Endothelial cell of umbilical vein (primary cell): ENCODE measurements at regions not wholly inside any gene's neighbourhood (a gene's known extent, or its start where the extent isn't known, plus 50 kb on each side); places are given as distances from the start of the nearest gene placed in this dataset.

Experiments used
- BruUV-seq: library from RNA; stranded (reverse); fragments of 400-500 nt; replicated peaks from 2 replicates; lab custom pipeline; 2021; lab: Mats Ljungman, UMichigan
- CTCF ChIA-PET: fragments of 300-600, 350-600 bp; sonication (Branson Sonifier 250); formaldehyde crosslinking; loops from one replicate; lab custom pipeline; 2021; ENCODE audit warnings: antibody characterized with exemption, inconsistent platforms; lab: Charles Lee
- POLR2A ChIA-PET: fragments of 300-600, 350-600 bp; sonication (Branson Sonifier 250); formaldehyde crosslinking; loops from one replicate; lab custom pipeline; 2021; ENCODE audit warnings: antibody characterized with exemption, inconsistent platforms; lab: Charles Lee
- DNase-seq: peaks from one replicate; pipeline ENCODE4 v3.0.0-alpha.2; 2011; ENCODE audit warnings: low read depth, low spot score
- FAIRE-seq: peaks from 2 replicates; lab custom pipeline; 2011; peaks lifted over from hg19 to GRCh38; lab: Jason Lieb, UNC
- H2AFZ ChIP-seq: 2 replicates; pipeline ENCODE4 v1.6.0; 2012; ENCODE audit warnings: low read depth, low read length, control low read depth, inconsistent platforms
- H3K27ac ChIP-seq: 2 replicates; pipeline ENCODE4 v1.5.1; 2011; ENCODE audit warnings: low read depth, mild to moderate bottlenecking, control low read depth, low read length, moderate library complexity; ENCODE audit not compliant: insufficient read depth
- H3K27me3 ChIP-seq, 2 experiments: 2 replicates each; pipeline versions ENCODE4 v1.6.0 to v1.6.1; 2011; ENCODE audit warnings: low read length in 2 of 2, mixed read lengths in 1 of 2; ENCODE audit not compliant: control insufficient read depth in 2 of 2, insufficient read depth in 2 of 2
- H3K36me3 ChIP-seq, 2 experiments: 2 replicates in 1 of 2; 3 replicates in 1 of 2; pipeline ENCODE4 v1.5.1; 2011; ENCODE audit warnings: low read length in 2 of 2, mild to moderate bottlenecking in 1 of 2, moderate library complexity in 1 of 2; ENCODE audit not compliant: control insufficient read depth in 2 of 2, insufficient read depth in 2 of 2; ENCODE audit errors: extremely low read depth in 1 of 2
- H3K4me1 ChIP-seq: 3 replicates; pipeline ENCODE4 v1.5.1; 2011; ENCODE audit warnings: mild to moderate bottlenecking, low read length; ENCODE audit not compliant: control insufficient read depth, insufficient read depth; ENCODE audit errors: extremely low read depth
- H3K4me2 ChIP-seq: 2 replicates; pipeline ENCODE4 v1.6.1; 2011; ENCODE audit warnings: low read length, control low read depth, mixed read lengths; ENCODE audit not compliant: insufficient read depth
- H3K4me3 ChIP-seq, 3 experiments: fragments of 200-600 bp in 1 of 3; sonication (generic), shearing (Covaris generic) in 1 of 3; replicated peaks in 1 of 3; 2 replicates each; pipeline ENCODE4 v1.5.1; 2011 to 2016; ENCODE audit warnings: control low read depth in 3 of 3, low read length in 3 of 3, mild to moderate bottlenecking in 2 of 3, inconsistent platforms in 1 of 3, low read depth in 1 of 3, moderate library complexity in 1 of 3; ENCODE audit not compliant: insufficient read depth in 1 of 3
- H3K79me2 ChIP-seq: 2 replicates; pipeline ENCODE4 v1.6.0; 2012; ENCODE audit warnings: low read length, inconsistent platforms; ENCODE audit not compliant: control insufficient read depth, insufficient read depth
- H3K9ac ChIP-seq: replicated peaks from 2 replicates; pipeline ENCODE3; 2011; ENCODE audit warnings: low read length, control low read depth; ENCODE audit not compliant: insufficient read depth; ENCODE audit errors: extremely low read depth
- H3K9me1 ChIP-seq: replicated peaks from 3 replicates; pipeline ENCODE4 v1.6.0; 2011; ENCODE audit warnings: mild to moderate bottlenecking, low read length; ENCODE audit not compliant: control insufficient read depth, insufficient read depth; ENCODE audit errors: extremely low read depth
- H3K9me3 ChIP-seq: replicated peaks from 2 replicates; pipeline ENCODE4 v1.5.1; 2012; ENCODE audit warnings: low read length, inconsistent platforms; ENCODE audit not compliant: control insufficient read depth, insufficient read depth
- H4K20me1 ChIP-seq: replicated peaks from 2 replicates; pipeline ENCODE3; 2011; ENCODE audit warnings: mild to moderate bottlenecking, low read length; ENCODE audit not compliant: control insufficient read depth, insufficient read depth; ENCODE audit errors: extremely low read depth
- EZH2 ChIP-seq: IDR thresholded peaks from 2 replicates; pipeline ENCODE4 v1.6.1; 2012; ENCODE audit warnings: borderline replicate concordance, low read depth, mild to moderate bottlenecking, moderate library complexity, low read length, inconsistent platforms; ENCODE audit not compliant: severe bottlenecking
- FOS ChIP-seq: IDR thresholded peaks from 2 replicates; pipeline ENCODE4 v1.6.1; 2011; ENCODE audit warnings: mild to moderate bottlenecking, low read length, moderate library complexity, borderline replicate concordance; ENCODE audit not compliant: insufficient read depth
- GATA2 ChIP-seq: IDR thresholded peaks from 2 replicates; pipeline ENCODE4 v1.7.0; 2011; ENCODE audit warnings: low read depth, mild to moderate bottlenecking, moderate library complexity, mixed read lengths, low read length; ENCODE audit not compliant: insufficient read length, insufficient read depth
- JUN ChIP-seq: IDR thresholded peaks from 2 replicates; pipeline ENCODE4 v1.6.1; 2011; ENCODE audit warnings: borderline replicate concordance, low read depth; ENCODE audit not compliant: insufficient read length, insufficient read depth
- MAX ChIP-seq: IDR thresholded peaks from 2 replicates; pipeline ENCODE4 v1.6.1; 2011; ENCODE audit not compliant: insufficient read depth, insufficient read length
- POLR2A ChIP-seq: IDR thresholded peaks from 2 replicates; pipeline ENCODE4 v1.6.1; 2012; ENCODE audit warnings: low read depth, mild to moderate bottlenecking, control low read depth, low read length
- POLR2AphosphoS5 ChIP-seq: IDR thresholded peaks from 2 replicates; pipeline ENCODE4 v1.6.1; 2012; ENCODE audit warnings: low read depth, mild to moderate bottlenecking, control low read depth, low read length, moderate library complexity; ENCODE audit not compliant: insufficient read depth
- dilution Hi-C: fragments of 300-500 bp; cut with MboI; formaldehyde crosslinking; loops from one replicate; pipeline ENCODE4 v1.15.0; 2019; ENCODE audit warnings: low sequenced_read_pairs; ENCODE audit not compliant: extremely low pct_ligation_motif_present
- intact Hi-C: fragments of 100-400 bp; cut with micrococcal nuclease; formaldehyde crosslinking; loops from one replicate; pipeline ENCODE4 v1.10.0; 2022
- TF ChIP-seq, protein P1 (sequence below), 2 donors: IDR thresholded peaks; 1 replicate in 1 of 2; 2 replicates in 1 of 2; pipeline ENCODE4 v1.5.1; 2011; ENCODE audit warnings: low read length in 2 of 2, mild to moderate bottlenecking in 2 of 2, moderate library complexity in 2 of 2, control low read depth in 1 of 2, inconsistent platforms in 1 of 2, low read depth in 1 of 2; ENCODE audit not compliant: insufficient read depth in 1 of 2; ENCODE audit errors: extremely low read depth in 1 of 2

DNA sequence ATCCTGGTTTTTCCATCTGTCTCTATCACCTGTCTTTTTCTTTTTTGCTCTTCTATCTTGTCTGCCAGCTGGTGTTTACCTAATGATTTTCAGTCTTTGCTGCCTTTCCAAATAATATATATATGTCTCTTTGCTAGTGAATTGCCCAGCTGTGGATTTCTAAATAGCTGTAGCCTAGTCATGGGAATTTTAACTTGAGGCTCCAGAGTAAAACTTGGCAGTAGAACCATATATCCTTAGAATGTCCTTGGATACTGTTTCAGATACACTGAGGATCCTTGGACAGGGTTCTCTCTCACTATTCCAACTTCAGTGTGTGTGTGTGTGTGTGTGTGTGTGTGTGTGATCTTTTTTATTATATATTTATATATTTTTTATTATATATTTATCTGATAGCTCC, 2285.3 kb downstream of the LRRC4C start:
- no peak overlapping the region for H3K4me3 ChIP-seq
- H3K4me2 ChIP-seq, result no peak overlapping the region
- DNase-seq (no peak), FAIRE-seq (no peak)
- BruUV-seq, result no TSS peak
- ChIA-PET CTCF (no interaction called here), POLR2A (no interaction called here)
- H3K9ac ChIP-seq, result no peak overlapping the region
- TF ChIP-seq, protein P1, sequence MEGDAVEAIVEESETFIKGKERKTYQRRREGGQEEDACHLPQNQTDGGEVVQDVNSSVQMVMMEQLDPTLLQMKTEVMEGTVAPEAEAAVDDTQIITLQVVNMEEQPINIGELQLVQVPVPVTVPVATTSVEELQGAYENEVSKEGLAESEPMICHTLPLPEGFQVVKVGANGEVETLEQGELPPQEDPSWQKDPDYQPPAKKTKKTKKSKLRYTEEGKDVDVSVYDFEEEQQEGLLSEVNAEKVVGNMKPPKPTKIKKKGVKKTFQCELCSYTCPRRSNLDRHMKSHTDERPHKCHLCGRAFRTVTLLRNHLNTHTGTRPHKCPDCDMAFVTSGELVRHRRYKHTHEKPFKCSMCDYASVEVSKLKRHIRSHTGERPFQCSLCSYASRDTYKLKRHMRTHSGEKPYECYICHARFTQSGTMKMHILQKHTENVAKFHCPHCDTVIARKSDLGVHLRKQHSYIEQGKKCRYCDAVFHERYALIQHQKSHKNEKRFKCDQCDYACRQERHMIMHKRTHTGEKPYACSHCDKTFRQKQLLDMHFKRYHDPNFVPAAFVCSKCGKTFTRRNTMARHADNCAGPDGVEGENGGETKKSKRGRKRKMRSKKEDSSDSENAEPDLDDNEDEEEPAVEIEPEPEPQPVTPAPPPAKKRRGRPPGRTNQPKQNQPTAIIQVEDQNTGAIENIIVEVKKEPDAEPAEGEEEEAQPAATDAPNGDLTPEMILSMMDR (IDR thresholded peaks at IDR 0.05; ENCODE audit: extremely low read depth in 1 of 2, insufficient read depth in 1 of 2, low read depth in 1 of 2, low read length in 2 of 2), result no peak
- no peak for TF ChIP-seq GATA2
- no peak for TF ChIP-seq POLR2AphosphoS5
- TF ChIP-seq MAX, result no peak
- no peaks in the 10 kb centered on the region for H3K9me1 ChIP-seq
- dilution Hi-C loops (no loop called here), intact Hi-C loops (no loop called here)
- no peak overlapping the region for H2AFZ ChIP-seq
- H3K9me3 ChIP-seq, result peaks cover 3% of the 10 kb centered on the region
- H3K27ac ChIP-seq, result no peak overlapping the region
- no peaks in the 10 kb centered on the region for H3K4me1 ChIP-seq
- no peaks in the 10 kb centered on the region for H3K79me2 ChIP-seq
- no peaks in the 10 kb centered on the region for H3K27me3 ChIP-seq
- H4K20me1 ChIP-seq, result no peaks in the 10 kb centered on the region
- H3K36me3 ChIP-seq, result no peaks in the 10 kb centered on the region

GRCh38 chr11:39165021-39165420, 2294.4 kb downstream of the LRRC4C start:
- Histone ChIP-seq H3K4me1 (no peaks in the 10 kb centered on the region), H3K9me3 (no peaks in the 10 kb centered on the region), H3K4me3 (no peak overlapping the region), H2AFZ (no peak overlapping the region), H3K79me2 (no peaks in the 10 kb centered on the region), H3K9me1 (no peaks in the 10 kb centered on the region), H4K20me1 (no peaks in the 10 kb centered on the region), H3K27ac (no peak overlapping the region), H3K4me2 (no peak overlapping the region), H3K27me3 (no peaks in the 10 kb centered on the region), H3K9ac (no peak overlapping the region), H3K36me3 (no peaks in the 10 kb centered on the region)
- dilution Hi-C loops (no loop called here), intact Hi-C loops (no loop called here)
- no TSS peak for BruUV-seq
- ChIA-PET CTCF (no interaction called here), POLR2A (no interaction called here)
- no peak for FAIRE-seq
- TF ChIP-seq MAX (no peak), JUN (no peak), POLR2A (no peak), EZH2 (no peak), POLR2AphosphoS5 (no peak), GATA2 (no peak), FOS (no peak)
- TF ChIP-seq, protein P1 (IDR thresholded peaks at IDR 0.05; ENCODE audit: extremely low read depth in 1 of 2, insufficient read depth in 1 of 2, low read depth in 1 of 2, low read length in 2 of 2), result no peak
- no peak for DNase-seq
